ENCODE measurements at regions not wholly inside any gene's neighbourhood (a gene's known extent, or its start where the extent isn't known, plus 50 kb on each side); places are given as distances from the start of the nearest gene placed in this dataset.

GRCh38 chr18:51686590-51686989 is 489.1 kb upstream of the MEX3C start:
- TF ChIP-seq SPI1 (IDR thresholded peaks at IDR 0.05; ENCODE audit: borderline replicate concordance, insufficient read depth, low read depth, low read length) (no peak), ZZZ3 (IDR thresholded peaks at IDR 0.05; ENCODE audit: control insufficient read depth, insufficient read length, low read depth) (no peak), LARP7 (IDR thresholded peaks at IDR 0.05) (no peak), BHLHE40 (IDR thresholded peaks at IDR 0.05; ENCODE audit: borderline replicate concordance in 1 of 2, low read depth in 2 of 2, low read length in 1 of 2) (no peak), TBL1XR1 (IDR thresholded peaks at IDR 0.05; ENCODE audit: low read depth, low read length) (no peak), NRF1 (conservative IDR thresholded peaks at IDR 0.05; ENCODE audit: low read depth, low read length) (no peak), MEF2B (IDR thresholded peaks at IDR 0.05; ENCODE audit: partially characterized antibody, poor library complexity, severe bottlenecking) (no peak), ATF7 (IDR thresholded peaks at IDR 0.05; ENCODE audit: low read depth) (no peak), GATAD2B (conservative IDR thresholded peaks at IDR 0.05; ENCODE audit: low read depth) (no peak), ZBTB4 (CRISPR knock-in tag; IDR thresholded peaks at IDR 0.05) (no peak), KDM1A (IDR thresholded peaks at IDR 0.05; ENCODE audit: borderline replicate concordance) (no peak), BRCA1 (IDR thresholded peaks at IDR 0.05; ENCODE audit: low read depth, low read length) (no peak), PAX8 (IDR thresholded peaks at IDR 0.05) (no peak)
- SMC1A ChIA-PET (ENCODE audit: uncharacterized antibody, unreplicated experiment), result interaction anchor here (0.5 to 3.4 kb wide), 6 partner anchors 9 to 606 kb away, joined by 3 to 17 read pairs (median 6); no protein-coding TSS in a partner anchor
- no peak overlapping the region for H3K4me2 ChIP-seq (ENCODE audit: control insufficient read depth, insufficient read depth)
- no peaks in the 10 kb centered on the region for H3K9me3 ChIP-seq (replicated peaks; ENCODE audit: control insufficient read depth, insufficient read depth, low read length)
- H3K4me1 ChIP-seq (ENCODE audit: control insufficient read depth, insufficient read depth, low read length), result no peaks in the 10 kb centered on the region
- CTCF ChIA-PET, result interaction anchor here (1.0 to 2.1 kb wide), 5 partner anchors 8 to 631 kb away, joined by 3 to 9 read pairs (median 4); no protein-coding TSS in a partner anchor
- ATAC-seq (no peak), FAIRE-seq (no peak), DNase-seq (ENCODE audit: low read depth, low spot score) (no peak)
- H2AFZ ChIP-seq (ENCODE audit: control insufficient read depth, low read depth, low read length), result no peak overlapping the region
- H3K27ac ChIP-seq (ENCODE audit: control insufficient read depth, insufficient read depth), result no peak overlapping the region
- no peaks in the 10 kb centered on the region for H3K36me3 ChIP-seq (ENCODE audit: control insufficient read depth in 2 of 2, insufficient read depth in 2 of 2, low read length in 1 of 2)
- no peaks in the 10 kb centered on the region for H4K20me1 ChIP-seq (ENCODE audit: control insufficient read depth, insufficient read depth)
- H3K4me3 ChIP-seq, result no peak overlapping the region
- intact Hi-C loops (cut with micrococcal nuclease; ENCODE audit: unreplicated experiment) (no loop called here), in situ Hi-C loops (cut with MboI) (no loop called here)
- 62% methylated on average over 7 of the region's 7 CpGs for WGBS (ENCODE audit: insufficient coverage, insufficient replicate concordance, low lambda C conversion rate, missing lambda C conversion rate)
- H3K9ac ChIP-seq (ENCODE audit: control insufficient read depth, insufficient read depth, low read length), result no peak overlapping the region
- no TSS peak for BruUV-seq (replicated peaks)
- RAD21 ChIA-PET (ENCODE audit: unreplicated experiment), result interaction anchor here (0.7 to 2.2 kb wide), 7 partner anchors 16 to 602 kb away, joined by 3 to 19 read pairs (median 4); no protein-coding TSS in a partner anchor
- POLR2A ChIA-PET, result interaction anchor here (0.5 kb wide), 1 partner anchor 49 kb away, joined by 4 read pairs; no protein-coding TSS in a partner anchor
- no peaks in the 10 kb centered on the region for H3K27me3 ChIP-seq (replicated peaks in 1 of 2; ENCODE audit: control insufficient read depth in 2 of 2, insufficient read depth in 2 of 2, low read length in 1 of 2)
- H3K79me2 ChIP-seq (ENCODE audit: control insufficient read depth, insufficient read depth, low read length), result no peaks in the 10 kb centered on the region

Data from GM12878 (cell line).